ENCODE measurements at regions not wholly inside any gene's neighbourhood (a gene's known extent, or its start where the extent isn't known, plus 50 kb on each side); places are given as distances from the start of the nearest gene placed in this dataset.
A peak's percentile ranks its signal among the peaks of the same experiment; 100 is the strongest.

GRCh38 chr18:51603111-51603510, 405.6 kb upstream of the MEX3C start:
- no peak for DNase-seq

GRCh38 chr18:51603551-51603950, 406.1 kb upstream of the MEX3C start:
- no peak for DNase-seq

- DNase-seq = no peak
Measured at GRCh38 chr18:51610481-51610880, 413.0 kb upstream of the MEX3C start.

GRCh38 chr18:51611326-51611725, 413.8 kb upstream of the MEX3C start:
- no peak for DNase-seq

GRCh38 chr18:51614033-51614432, 416.6 kb upstream of the MEX3C start:
- DNase-seq = no peak

- no peak for DNase-seq
Measured at GRCh38 chr18:51614967-51615571, 417.6 kb upstream of the MEX3C start.

GRCh38 chr18:51617167-51617566, 419.7 kb upstream of the MEX3C start:
- DNase-seq = no peak

GRCh38 chr18:51617572-51618260, 420.2 kb upstream of the MEX3C start:
- no peak for DNase-seq

- no peak for DNase-seq
Measured at GRCh38 chr18:51619283-51619682, 421.8 kb upstream of the MEX3C start.

GRCh38 chr18:51621113-51621863, 423.8 kb upstream of the MEX3C start:
- DNase-seq = peak; percentile 39

GRCh38 chr18:51621864-51622160, 424.3 kb upstream of the MEX3C start:
- no peak for DNase-seq

GRCh38 chr18:51622702-51623101, 425.2 kb upstream of the MEX3C start:
- peak; percentile 34 for DNase-seq

- no peak for DNase-seq
Measured at GRCh38 chr18:51623653-51624052, 426.2 kb upstream of the MEX3C start.

GRCh38 chr18:51630706-51631105, 433.2 kb upstream of the MEX3C start:
- no peak for DNase-seq

- no peak for DNase-seq
Measured at GRCh38 chr18:51637881-51638280, 440.4 kb upstream of the MEX3C start.

- DNase-seq = no peak
Measured at GRCh38 chr18:51639541-51639940, 442.1 kb upstream of the MEX3C start.

- no peak for DNase-seq
Measured at GRCh38 chr18:51643483-51643882, 446.0 kb upstream of the MEX3C start.

GRCh38 chr18:51645607-51646006, 448.1 kb upstream of the MEX3C start:
- DNase-seq = no peak

GRCh38 chr18:51647346-51647745, 449.9 kb upstream of the MEX3C start:
- DNase-seq = no peak

- no peak for DNase-seq
Measured at GRCh38 chr18:51647942-51648341, 450.5 kb upstream of the MEX3C start.

- no peak for DNase-seq
Measured at GRCh38 chr18:51649796-51650195, 452.3 kb upstream of the MEX3C start.

- no peak for DNase-seq
Measured at GRCh38 chr18:51651761-51652160, 454.3 kb upstream of the MEX3C start.

- DNase-seq = no peak
Measured at GRCh38 chr18:51653507-51654213, 456.2 kb upstream of the MEX3C start.
